NB4 (cell line): ENCODE measurements at regions not wholly inside any gene's neighbourhood (a gene's known extent, or its start where the extent isn't known, plus 50 kb on each side); places are given as distances from the start of the nearest gene placed in this dataset.

ENCODE experiments used
- DNase-seq: peaks from one replicate; pipeline ENCODE4 v3.0.0; 2010; ENCODE audit warnings: low read depth
- H3K4me3 ChIP-seq: one replicate; pipeline ENCODE4 v1.5.1; 2011; ENCODE audit warnings: mild to moderate bottlenecking, low read depth, low read length, moderate library complexity
- CTCF ChIP-seq: IDR thresholded peaks from one replicate; pipeline ENCODE4 v1.5.1; 2012; ENCODE audit warnings: low read depth, low read length
- MYC ChIP-seq: IDR thresholded peaks from 2 replicates; pipeline ENCODE4 v1.6.1; 2011; ENCODE audit warnings: low read depth, low read length
- POLR2A ChIP-seq: IDR thresholded peaks from 2 replicates; pipeline ENCODE4 v1.6.1; 2011; ENCODE audit warnings: mild to moderate bottlenecking; ENCODE audit not compliant: insufficient read length; ENCODE audit errors: extremely low read depth
- TF ChIP-seq, protein P1 (sequence below): IDR thresholded peaks from 2 replicates; pipeline ENCODE4 v1.6.1; 2011; ENCODE audit warnings: low read depth, low read length

DNA sequence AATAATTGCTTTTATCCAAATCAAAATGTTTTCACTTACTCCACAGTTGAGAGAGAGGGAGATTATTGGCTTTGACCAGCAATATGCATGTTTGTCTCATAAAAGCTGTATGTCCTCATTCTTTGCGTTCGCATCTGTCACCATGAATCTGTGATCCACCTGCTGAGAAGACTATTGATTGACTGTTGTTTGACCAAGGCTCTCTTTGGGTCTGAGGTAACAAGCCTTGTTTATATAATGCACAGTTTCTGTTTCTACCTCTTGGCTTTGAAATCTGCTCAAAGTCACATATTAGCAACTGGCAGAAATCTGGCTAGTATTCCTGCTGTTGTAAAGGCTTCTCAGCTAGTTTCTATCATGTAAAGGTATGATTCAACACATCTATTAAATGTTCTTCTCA is 157.0 kb downstream of the LYPLAL1 start:
- TF ChIP-seq, protein P1, sequence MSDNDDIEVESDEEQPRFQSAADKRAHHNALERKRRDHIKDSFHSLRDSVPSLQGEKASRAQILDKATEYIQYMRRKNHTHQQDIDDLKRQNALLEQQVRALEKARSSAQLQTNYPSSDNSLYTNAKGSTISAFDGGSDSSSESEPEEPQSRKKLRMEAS, result no peak
- TF ChIP-seq CTCF (no peak), POLR2A (no peak), MYC (no peak)
- DNase-seq, result no peak
- no peak overlapping the region for H3K4me3 ChIP-seq

DNA sequence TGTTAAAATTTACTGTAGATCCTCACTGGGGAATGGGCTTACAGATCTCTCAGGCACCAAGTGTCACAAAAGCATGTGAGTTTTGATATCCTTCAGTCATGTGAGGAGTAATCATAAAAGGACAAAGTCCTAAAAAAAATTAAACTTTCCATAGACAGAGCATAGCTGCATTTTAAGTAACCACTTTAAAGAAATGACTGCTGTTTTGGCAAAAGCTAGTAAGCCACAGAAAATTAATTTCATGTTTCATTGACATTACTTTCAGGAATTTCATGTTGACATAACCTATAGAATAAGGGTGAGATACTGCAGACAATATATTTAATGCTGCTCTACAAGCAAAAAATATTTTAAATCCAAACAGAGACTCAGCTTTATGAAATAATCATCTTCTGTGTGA is 156.3 kb downstream of the LYPLAL1 start:
- no peak overlapping the region for H3K4me3 ChIP-seq
- TF ChIP-seq, protein P1, result no peak
- TF ChIP-seq MYC (no peak), POLR2A (no peak), CTCF (no peak)
- DNase-seq, result no peak

GRCh38 chr1:219329578-219329977 is 155.9 kb downstream of the LYPLAL1 start:
- H3K4me3 ChIP-seq, result no peak overlapping the region
- DNase-seq, result no peak
- TF ChIP-seq, protein P1, result no peak

DNA sequence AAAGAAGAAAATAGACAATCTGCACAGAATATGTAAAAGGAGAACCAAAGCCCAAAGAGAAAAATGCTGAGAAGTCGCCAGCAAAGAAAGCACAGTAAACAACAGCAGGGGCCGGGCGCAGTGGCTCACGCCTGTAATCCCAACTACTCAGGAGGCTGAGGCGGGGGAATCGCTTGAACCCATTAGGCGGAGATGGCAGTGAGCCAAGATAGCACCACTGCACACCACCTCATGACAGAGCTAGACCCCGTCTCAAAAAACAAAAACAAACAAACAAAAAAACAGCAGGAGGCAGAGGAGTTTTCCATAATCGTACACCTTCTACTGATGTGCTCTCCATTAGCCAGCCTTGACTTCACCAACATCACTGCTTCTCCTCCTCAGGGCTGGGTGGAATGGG is 153.2 kb downstream of the LYPLAL1 start:
- DNase-seq, result no peak
- H3K4me3 ChIP-seq, result no peak overlapping the region
- TF ChIP-seq POLR2A, result no peak
- no peak for TF ChIP-seq CTCF
- TF ChIP-seq, protein P1, result no peak
- TF ChIP-seq MYC, result no peak

DNA sequence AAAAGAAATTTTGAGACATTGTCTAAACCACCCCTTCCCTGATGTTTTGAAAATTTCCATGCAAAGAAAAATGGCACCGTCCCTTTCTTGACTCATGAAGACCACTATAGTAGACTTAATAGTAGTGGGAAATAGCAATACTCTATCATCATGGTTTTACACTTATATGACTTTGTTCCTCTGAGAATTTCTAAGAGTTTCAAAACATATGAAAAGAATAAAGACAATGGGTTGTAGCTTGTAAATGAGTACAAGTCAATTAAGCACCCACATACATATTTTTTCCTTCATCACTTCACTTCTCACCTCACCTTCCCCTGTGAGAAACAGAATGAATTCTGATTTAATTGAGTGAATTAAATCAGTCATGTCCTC is 151.7 kb downstream of the LYPLAL1 start:
- no peak for DNase-seq
- H3K4me3 ChIP-seq, result no peak overlapping the region
- TF ChIP-seq, protein P1, result no peak
- no peak for TF ChIP-seq MYC
- TF ChIP-seq CTCF, result no peak
- TF ChIP-seq POLR2A, result no peak

- TF ChIP-seq MYC, result no peak
- TF ChIP-seq POLR2A, result no peak
- no peak for TF ChIP-seq CTCF
- TF ChIP-seq, protein P1, result no peak
- DNase-seq, result peak; percentile 64
- H3K4me3 ChIP-seq, result no peak overlapping the region
These were observed 151.1 kb downstream of the LYPLAL1 start for GRCh38 chr1:219324629-219325367.
